Heart left ventricle (tissue), 16 donors: ENCODE measurements at regions not wholly inside any gene's neighbourhood (a gene's known extent, or its start where the extent isn't known, plus 50 kb on each side); places are given as distances from the start of the nearest gene placed in this dataset.

ENCODE experiments used
- ATAC-seq, 4 donors: fragments of 200-7000 bp; cut with Tn5 transposase; one replicate each; pipeline ENCODE4 v1.9.1; 2020 to 2022; ENCODE audit warnings: moderate library complexity in 4 of 4, mild to moderate bottlenecking in 3 of 4, moderate number of reproducible peaks in 1 of 4
- DNase-seq, 5 donors: peaks; one replicate each; pipeline ENCODE4 v3.0.0-alpha.2; 2020
- H3K27ac ChIP-seq, 12 donors: fragments of 200-600 bp; sonication (generic) in 4 of 12; one replicate each; pipeline versions ENCODE4 v1.5.0 to v1.8.0; 2016 to 2022; ENCODE audit warnings: mild to moderate bottlenecking in 2 of 12
- H3K27me3 ChIP-seq, 9 donors: fragments of 200-600 bp; sonication (generic) in 2 of 9; one replicate each; pipeline versions ENCODE4 v1.5.1 to v1.8.0; 2016 to 2022; ENCODE audit warnings: mild to moderate bottlenecking in 3 of 9
- H3K36me3 ChIP-seq, 9 donors: fragments of 200-600 bp; sonication (generic) in 2 of 9; one replicate each; pipeline versions ENCODE4 v1.5.0 to v1.8.0; 2018 to 2022; ENCODE audit warnings: mild to moderate bottlenecking in 2 of 9
- H3K4me1 ChIP-seq, 12 donors: fragments of 200-600 bp; sonication (generic) in 4 of 12; one replicate each; pipeline versions ENCODE4 v1.5.0 to v1.8.0; 2016 to 2022; ENCODE audit warnings: mild to moderate bottlenecking in 3 of 12
- H3K4me3 ChIP-seq, 12 donors: fragments of 200-600 bp; sonication (generic) in 4 of 12; one replicate each; pipeline versions ENCODE4 v1.5.0 to v1.8.0; 2017 to 2022; ENCODE audit warnings: mild to moderate bottlenecking in 9 of 12, moderate library complexity in 4 of 12
- H3K9me3 ChIP-seq, 12 donors: fragments of 200-600 bp; sonication (generic) in 4 of 12; one replicate each; pipeline versions ENCODE4 v1.5.0 to v1.8.0; 2016 to 2022; ENCODE audit warnings: mild to moderate bottlenecking in 1 of 12
- POLR2A ChIP-seq, 2 donors: fragments of 450-650 bp; IDR thresholded peaks; one replicate each; pipeline ENCODE4 v1.6.1; 2017; ENCODE audit warnings: antibody characterized with exemption in 2 of 2, mild to moderate bottlenecking in 2 of 2, moderate library complexity in 2 of 2
- WGBS, 4 donors: extraction: QIAGEN DNeasy Blood & Tissue Kit in 2 of 4; methylation state at CpG; one replicate each; pipeline versions ENCODE4 v1.1.5 to v1.1.7; 2013 to 2018; 5-methylcytosine and 5-hydroxymethylcytosine counted together
- intact Hi-C, 10 donors: fragments of 100-400 bp; cut with DNase I; formaldehyde crosslinking; loops; one replicate each; pipeline versions ENCODE4 v1.11.1 to v1.14.2; 2022
- TF ChIP-seq, protein P1 (sequence below), 12 donors: fragments of 200-600 bp; sonication (generic) in 4 of 12; IDR thresholded peaks; one replicate each; pipeline versions ENCODE4 v1.5.0 to v1.8.0; 2018 to 2022; ENCODE audit warnings: antibody characterized with exemption in 12 of 12, mild to moderate bottlenecking in 5 of 12
- donor health status: ischemic (EF 13 %, LVEDD 7.1; RV severe dilation, severe dysfunction).
- donor health status: healthy with polysubstance abuse.
- donor health status: DM: no; HTN: yes; CAD: no.
- donor health status: DM: no; HTN: no; CAD: no.
- donor health status: ischemic (EF 25% LVEDD 6.9; RV normal size, moderate dysfunction).
- donor health status: ischemic (EF 25% LVEDD 5.7; RV mildly dilated, moderate dysfunction).
- donor health status: healthy.
- donor health status: DM: yes; HTN: yes; CAD: no.
- donor health status: ischemic (EF 35%, LVEDD 5.7; RV mildly dilated, moderate dysfunction).
- donor health status: nonischemic (EF 11% LVEDD 7.7; RV severe dilation, severe dysfunction).
- donor health status: DM: yes; HTN: yes; CAD: no.
- donor health status: PGD.
- donor health status: ischemic (EF 29% LVEDD 5.4; RV normal size, mild dysfunction).
- donor health status: nonischemic (EF 23%, LVEDD 6.1; RV moderate dilation, normal function).

- ATAC-seq (no peak), DNase-seq (no peak)
- no peaks in the 10 kb centered on the region for H3K27me3 ChIP-seq
- no peak overlapping the region for H3K4me3 ChIP-seq
- intact Hi-C loops = no loop called here
- no peaks in the 10 kb centered on the region for H3K9me3 ChIP-seq
- TF ChIP-seq, protein P1, sequence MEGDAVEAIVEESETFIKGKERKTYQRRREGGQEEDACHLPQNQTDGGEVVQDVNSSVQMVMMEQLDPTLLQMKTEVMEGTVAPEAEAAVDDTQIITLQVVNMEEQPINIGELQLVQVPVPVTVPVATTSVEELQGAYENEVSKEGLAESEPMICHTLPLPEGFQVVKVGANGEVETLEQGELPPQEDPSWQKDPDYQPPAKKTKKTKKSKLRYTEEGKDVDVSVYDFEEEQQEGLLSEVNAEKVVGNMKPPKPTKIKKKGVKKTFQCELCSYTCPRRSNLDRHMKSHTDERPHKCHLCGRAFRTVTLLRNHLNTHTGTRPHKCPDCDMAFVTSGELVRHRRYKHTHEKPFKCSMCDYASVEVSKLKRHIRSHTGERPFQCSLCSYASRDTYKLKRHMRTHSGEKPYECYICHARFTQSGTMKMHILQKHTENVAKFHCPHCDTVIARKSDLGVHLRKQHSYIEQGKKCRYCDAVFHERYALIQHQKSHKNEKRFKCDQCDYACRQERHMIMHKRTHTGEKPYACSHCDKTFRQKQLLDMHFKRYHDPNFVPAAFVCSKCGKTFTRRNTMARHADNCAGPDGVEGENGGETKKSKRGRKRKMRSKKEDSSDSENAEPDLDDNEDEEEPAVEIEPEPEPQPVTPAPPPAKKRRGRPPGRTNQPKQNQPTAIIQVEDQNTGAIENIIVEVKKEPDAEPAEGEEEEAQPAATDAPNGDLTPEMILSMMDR (IDR thresholded peaks at IDR 0.05) = no peak
- TF ChIP-seq POLR2A (IDR thresholded peaks at IDR 0.05) = no peak
- no peaks in the 10 kb centered on the region for H3K4me1 ChIP-seq
- WGBS, 4 donors = 86 to 95% (median 93%) methylated on average over 1 of the region's 1 CpG
- no peaks in the 10 kb centered on the region for H3K36me3 ChIP-seq
- H3K27ac ChIP-seq = no peak overlapping the region
Measured at GRCh38 chr5:25427240-25427639, 782.5 kb upstream of the CDH10 start.

- ATAC-seq (no peak), DNase-seq (no peak)
- no peaks in the 10 kb centered on the region for H3K27me3 ChIP-seq
- H3K27ac ChIP-seq = no peak overlapping the region
- TF ChIP-seq, protein P1 (IDR thresholded peaks at IDR 0.05) = no peak
- TF ChIP-seq POLR2A (IDR thresholded peaks at IDR 0.05) = no peak
- no peak overlapping the region for H3K4me3 ChIP-seq
- H3K9me3 ChIP-seq = no peaks in the 10 kb centered on the region
- WGBS, 4 donors = 89 to 99% (median 91%) methylated on average over 1 of the region's 1 CpG
- H3K36me3 ChIP-seq = no peaks in the 10 kb centered on the region
- intact Hi-C loops = no loop called here
- H3K4me1 ChIP-seq = no peaks in the 10 kb centered on the region
Measured at GRCh38 chr5:25423271-25423670, 778.5 kb upstream of the CDH10 start.

DNA sequence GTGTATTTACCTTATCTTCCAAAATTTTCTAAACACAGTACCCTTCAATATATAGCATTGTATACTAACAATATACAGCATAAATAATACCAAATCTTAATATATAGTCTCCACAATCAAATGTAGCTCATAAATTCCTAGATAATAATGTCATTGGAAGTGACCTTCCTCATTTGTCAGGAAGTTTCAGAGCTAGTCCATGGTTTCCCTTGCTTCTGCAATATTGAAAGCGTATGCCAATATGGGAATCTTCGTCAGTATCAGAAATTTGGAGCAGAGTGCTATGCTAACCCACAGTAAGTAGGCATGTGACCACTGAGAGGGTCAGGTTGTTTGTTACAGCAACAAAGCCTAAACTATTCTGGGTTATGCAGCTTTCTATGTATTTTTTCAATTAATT, 774.9 kb upstream of the CDH10 start:
- Histone ChIP-seq H3K9me3 (no peaks in the 10 kb centered on the region), H3K4me3 (no peak overlapping the region), H3K4me1 (no peaks in the 10 kb centered on the region), H3K27ac (no peak overlapping the region), H3K36me3 (no peaks in the 10 kb centered on the region), H3K27me3 (no peaks in the 10 kb centered on the region)
- WGBS, 4 donors = 80 to 83% (median 82%) methylated on average over 2 of the region's 2 CpGs
- ATAC-seq (no peak), DNase-seq (no peak)
- intact Hi-C loops = no loop called here
- TF ChIP-seq POLR2A (IDR thresholded peaks at IDR 0.05) = no peak
- TF ChIP-seq, protein P1 (IDR thresholded peaks at IDR 0.05) = no peak

DNA sequence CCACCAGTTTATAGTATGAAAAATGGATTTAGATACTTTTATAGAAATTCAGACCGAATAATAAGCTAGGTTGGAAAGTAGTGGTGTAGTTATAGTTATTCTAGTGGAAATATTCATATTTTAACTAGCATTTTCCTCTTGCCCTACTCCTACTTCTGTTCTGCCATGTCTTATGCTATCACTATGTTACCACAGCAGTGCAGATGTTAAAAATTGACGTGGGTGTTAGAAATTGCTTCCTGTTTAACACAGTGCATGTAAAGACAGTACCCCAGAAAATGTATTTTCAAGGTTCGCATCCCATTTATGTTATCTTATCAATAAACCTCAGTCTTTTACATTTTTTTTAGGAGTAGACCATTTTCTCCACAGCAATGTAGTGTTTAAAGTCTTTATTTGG, 774.2 kb upstream of the CDH10 start:
- TF ChIP-seq, protein P1 (IDR thresholded peaks at IDR 0.05) = no peak
- TF ChIP-seq POLR2A (IDR thresholded peaks at IDR 0.05) = no peak
- H3K9me3 ChIP-seq = no peaks in the 10 kb centered on the region
- no peaks in the 10 kb centered on the region for H3K27me3 ChIP-seq
- H3K27ac ChIP-seq = no peak overlapping the region
- 56 to 63% (median 58%) methylated on average over 3 of the region's 3 CpGs for WGBS, 4 donors
- ATAC-seq = no peak
- no peaks in the 10 kb centered on the region for H3K36me3 ChIP-seq
- H3K4me1 ChIP-seq = no peaks in the 10 kb centered on the region
- no peak for DNase-seq
- intact Hi-C loops = no loop called here
- no peak overlapping the region for H3K4me3 ChIP-seq
